WTC11 (cell line): ENCODE measurements at regions not wholly inside any gene's neighbourhood (a gene's known extent, or its start where the extent isn't known, plus 50 kb on each side); places are given as distances from the start of the nearest gene placed in this dataset.
A peak's percentile ranks its signal among the peaks of the same experiment; 100 is the strongest.

Experiments used
- ATAC-seq: fragments of 200-7000 bp; cut with Tn5 transposase; 2 replicates; pipeline ENCODE4 v1.10.0; 2021; ENCODE audit warnings: mild to moderate bottlenecking, moderate library complexity
- CTCF ChIA-PET: fragments of 300-600 bp; sonication (Branson Sonifier 250); formaldehyde crosslinking; loops from one replicate; lab custom pipeline; 2021; ENCODE audit warnings: antibody characterized with exemption; lab: Charles Lee
- POLR2A ChIA-PET: fragments of 350-600 bp; sonication (Branson Sonifier 250); formaldehyde crosslinking; loops from one replicate; lab custom pipeline; 2021; ENCODE audit warnings: antibody characterized with exemption; lab: Charles Lee
- DNase-seq: peaks from one replicate; pipeline ENCODE4 v3.0.0; 2021; ENCODE audit warnings: low spot score
- H3K27ac Mint-ChIP-seq: 2 replicates; pipeline ENCODE4 v1.8.0; 2021; ENCODE audit warnings: mixed read lengths
- H3K27me3 Mint-ChIP-seq: 2 replicates; pipeline ENCODE4 v1.8.0; 2021; ENCODE audit warnings: low read depth, mild to moderate bottlenecking, moderate library complexity, mixed read lengths
- H3K36me3 Mint-ChIP-seq: 2 replicates; pipeline ENCODE4 v1.8.0; 2021; ENCODE audit warnings: mixed read lengths
- H3K4me1 Mint-ChIP-seq: 2 replicates; pipeline ENCODE4 v1.8.0; 2022; ENCODE audit warnings: mixed read lengths
- H3K4me3 Mint-ChIP-seq: 2 replicates; pipeline ENCODE4 v1.8.0; 2021; ENCODE audit warnings: mild to moderate bottlenecking, moderate library complexity, mixed read lengths
- H3K9me3 Mint-ChIP-seq: 2 replicates; pipeline ENCODE4 v1.8.0; 2021; ENCODE audit warnings: mixed read lengths
- ATF3 ChIP-seq: sonication (generic); formaldehyde crosslinking; conservative IDR thresholded peaks from 2 replicates; pipeline ENCODE4 v1.8.1; 2022; ENCODE audit warnings: mild to moderate bottlenecking, missing genetic modification reagents
- E2F1 ChIP-seq: sonication (generic); formaldehyde crosslinking; IDR thresholded peaks from 2 replicates; pipeline ENCODE4 v1.8.0; 2022; ENCODE audit warnings: mild to moderate bottlenecking, missing genetic modification reagents
- ELF4 ChIP-seq: sonication (generic); formaldehyde crosslinking; IDR thresholded peaks from 2 replicates; pipeline ENCODE4 v1.8.1; 2022; ENCODE audit warnings: low read depth, mild to moderate bottlenecking, moderate library complexity, missing genetic modification reagents
- ESRRA ChIP-seq: sonication (generic); formaldehyde crosslinking; IDR thresholded peaks from 2 replicates; pipeline ENCODE4 v1.8.1; 2022; ENCODE audit warnings: mild to moderate bottlenecking, missing genetic modification reagents, borderline replicate concordance
- FOXJ3 ChIP-seq: sonication (generic); formaldehyde crosslinking; IDR thresholded peaks from 2 replicates; pipeline ENCODE4 v1.9.0; 2021; ENCODE audit warnings: missing genetic modification reagents, mild to moderate bottlenecking, borderline replicate concordance
- FOXP4 ChIP-seq: sonication (generic); formaldehyde crosslinking; IDR thresholded peaks from 2 replicates; pipeline ENCODE4 v1.8.0; 2022; ENCODE audit warnings: mild to moderate bottlenecking, missing genetic modification reagents
- GABPB1 ChIP-seq: sonication (generic); formaldehyde crosslinking; IDR thresholded peaks from 2 replicates; pipeline ENCODE4 v1.8.1; 2023; ENCODE audit warnings: mild to moderate bottlenecking, missing genetic modification reagents
- GRHL2 ChIP-seq: fragments of 250-450 bp; sonication (Bioruptor Pico); IDR thresholded peaks from 2 replicates; pipeline ENCODE4 v1.8.0; 2022; ENCODE audit warnings: mild to moderate bottlenecking, moderate library complexity; ENCODE audit not compliant: insufficient replicate concordance, severe bottlenecking
- HMGA2 ChIP-seq: fragments of 250-450 bp; sonication (Bioruptor Pico); IDR thresholded peaks from 2 replicates; pipeline ENCODE4 v1.4.0; 2021; ENCODE audit warnings: mild to moderate bottlenecking, moderate library complexity
- HMGXB4 ChIP-seq: sonication (generic); formaldehyde crosslinking; IDR thresholded peaks from 2 replicates; pipeline ENCODE4 v1.8.1; 2023; ENCODE audit warnings: mild to moderate bottlenecking, moderate library complexity, missing genetic modification reagents
- JAZF1 ChIP-seq: fragments of 250-450 bp; sonication (Bioruptor Pico); IDR thresholded peaks from 2 replicates; pipeline ENCODE4 v1.9.0; 2021; ENCODE audit warnings: moderate library complexity, mild to moderate bottlenecking, inconsistent platforms
- KAT7 ChIP-seq: sonication (generic); formaldehyde crosslinking; IDR thresholded peaks from 2 replicates; pipeline ENCODE4 v1.8.1; 2023; ENCODE audit warnings: missing genetic modification reagents, mild to moderate bottlenecking, borderline replicate concordance
- NFYB ChIP-seq: sonication (generic); formaldehyde crosslinking; conservative IDR thresholded peaks from 2 replicates; pipeline ENCODE4 v1.8.0; 2022; ENCODE audit warnings: low read depth, missing genetic modification reagents
- OVOL2 ChIP-seq: fragments of 250-450 bp; sonication (Bioruptor Pico); IDR thresholded peaks from 2 replicates; pipeline ENCODE4 v1.9.0; 2021; ENCODE audit warnings: mild to moderate bottlenecking, borderline replicate concordance
- SP1 ChIP-seq: sonication (generic); formaldehyde crosslinking; conservative IDR thresholded peaks from 2 replicates; pipeline ENCODE4 v1.8.1; 2022; ENCODE audit warnings: missing genetic modification reagents
- TEAD1 ChIP-seq: sonication (generic); formaldehyde crosslinking; IDR thresholded peaks from 2 replicates; pipeline ENCODE4 v1.8.0; 2022; ENCODE audit warnings: mild to moderate bottlenecking, missing genetic modification reagents
- TP53 ChIP-seq: sonication (generic); formaldehyde crosslinking; IDR thresholded peaks from 2 replicates; pipeline ENCODE4 v1.8.1; 2023; ENCODE audit warnings: mild to moderate bottlenecking, missing genetic modification reagents
- USF1 ChIP-seq: sonication (generic); formaldehyde crosslinking; IDR thresholded peaks from 2 replicates; pipeline ENCODE4 v1.8.0; 2022; ENCODE audit warnings: mild to moderate bottlenecking, missing genetic modification reagents
- ZNF219 ChIP-seq: sonication (generic); formaldehyde crosslinking; IDR thresholded peaks from 2 replicates; pipeline ENCODE4 v1.8.0; 2023; ENCODE audit warnings: missing genetic modification reagents, mild to moderate bottlenecking, borderline replicate concordance
- ZNF263 ChIP-seq: sonication (generic); formaldehyde crosslinking; IDR thresholded peaks from 2 replicates; pipeline ENCODE4 v1.8.1; 2022; ENCODE audit warnings: low read depth, mild to moderate bottlenecking, moderate library complexity, missing genetic modification reagents
- ZNF281 ChIP-seq: sonication (generic); formaldehyde crosslinking; IDR thresholded peaks from 2 replicates; pipeline ENCODE4 v1.8.0; 2023; ENCODE audit warnings: mild to moderate bottlenecking, missing genetic modification reagents
- ZNF317 ChIP-seq: sonication (generic); formaldehyde crosslinking; IDR thresholded peaks from 2 replicates; pipeline ENCODE4 v1.8.1; 2023; ENCODE audit warnings: low read depth, mild to moderate bottlenecking, moderate library complexity, missing genetic modification reagents, borderline replicate concordance

- no peaks in the 10 kb centered on the region for H3K36me3 Mint-ChIP-seq
- no peak overlapping the region for H3K27ac Mint-ChIP-seq
- no peaks in the 10 kb centered on the region for H3K4me1 Mint-ChIP-seq
- ATAC-seq (no peak), DNase-seq (no peak)
- no peaks in the 10 kb centered on the region for H3K27me3 Mint-ChIP-seq
- POLR2A ChIA-PET, result no interaction called here
- CTCF ChIA-PET, result no interaction called here
- TF ChIP-seq HMGXB4 (CRISPR knock-in tag), result no peak
- no peak for TF ChIP-seq SP1 (CRISPR knock-in tag)
- TF ChIP-seq E2F1 (CRISPR knock-in tag), result no peak
- TF ChIP-seq GABPB1 (CRISPR knock-in tag), result no peak
- TF ChIP-seq TP53 (CRISPR knock-in tag), result no peak
- TF ChIP-seq ELF4 (CRISPR knock-in tag), result no peak
- no peak for TF ChIP-seq GRHL2 (CRISPR knock-in tag)
- TF ChIP-seq ZNF263 (CRISPR knock-in tag), result no peak
- no peak for TF ChIP-seq NFYB (CRISPR knock-in tag)
- TF ChIP-seq FOXP4, result no peak
- TF ChIP-seq ESRRA, result no peak
- no peak for TF ChIP-seq KAT7 (CRISPR knock-in tag)
- no peaks in the 10 kb centered on the region for H3K9me3 Mint-ChIP-seq
- H3K4me3 Mint-ChIP-seq, result no peak overlapping the region
These were observed 599.1 kb upstream of the GRIA3 start for GRCh38 chrX:122584981-122585380.

GRCh38 chrX:122586831-122587230, 597.2 kb upstream of the GRIA3 start:
- H3K27ac Mint-ChIP-seq, result no peak overlapping the region
- no peak overlapping the region for H3K4me3 Mint-ChIP-seq
- peaks cover 13% of the 10 kb centered on the region for H3K4me1 Mint-ChIP-seq
- H3K27me3 Mint-ChIP-seq, result no peaks in the 10 kb centered on the region
- CTCF ChIA-PET, result no interaction called here
- H3K9me3 Mint-ChIP-seq, result no peaks in the 10 kb centered on the region
- no peaks in the 10 kb centered on the region for H3K36me3 Mint-ChIP-seq
- ATAC-seq (no peak), DNase-seq (no peak)
- TF ChIP-seq ATF3 (CRISPR knock-in tag), result no peak
- TF ChIP-seq, all 79 proteins: peak for 0
- POLR2A ChIA-PET, result no interaction called here

- no peaks in the 10 kb centered on the region for H3K36me3 Mint-ChIP-seq
- peaks cover 30% of the 10 kb centered on the region for H3K4me1 Mint-ChIP-seq
- H3K27ac Mint-ChIP-seq, result peak overlapping the region; percentile 88
These were observed 592.5 kb upstream of the GRIA3 start for GRCh38 chrX:122591546-122591945.

More at GRCh38 chrX:122591546-122591945, 592.5 kb upstream of the GRIA3 start:
- ATAC-seq (peak; percentile 96), DNase-seq (no peak)
- POLR2A ChIA-PET, result no interaction called here
- peaks cover 3% of the 10 kb centered on the region for H3K9me3 Mint-ChIP-seq
- H3K27me3 Mint-ChIP-seq, result no peaks in the 10 kb centered on the region
- no peak overlapping the region for H3K4me3 Mint-ChIP-seq
- CTCF ChIA-PET, result no interaction called here
- TF ChIP-seq GABPB1 (CRISPR knock-in tag) (no peak), JAZF1 (CRISPR knock-in tag) (no peak), ZNF263 (CRISPR knock-in tag) (no peak), ZNF281 (no peak), OVOL2 (CRISPR knock-in tag) (no peak), ZNF317 (CRISPR knock-in tag) (no peak), USF1 (CRISPR knock-in tag) (no peak), FOXJ3 (CRISPR knock-in tag) (no peak), TEAD1 (CRISPR knock-in tag) (no peak), HMGA2 (CRISPR knock-in tag) (no peak), E2F1 (CRISPR knock-in tag) (no peak), ZNF219 (no peak)
